ENCODE measurements at regions not wholly inside any gene's neighbourhood (a gene's known extent, or its start where the extent isn't known, plus 50 kb on each side); places are given as distances from the start of the nearest gene placed in this dataset.

DNA sequence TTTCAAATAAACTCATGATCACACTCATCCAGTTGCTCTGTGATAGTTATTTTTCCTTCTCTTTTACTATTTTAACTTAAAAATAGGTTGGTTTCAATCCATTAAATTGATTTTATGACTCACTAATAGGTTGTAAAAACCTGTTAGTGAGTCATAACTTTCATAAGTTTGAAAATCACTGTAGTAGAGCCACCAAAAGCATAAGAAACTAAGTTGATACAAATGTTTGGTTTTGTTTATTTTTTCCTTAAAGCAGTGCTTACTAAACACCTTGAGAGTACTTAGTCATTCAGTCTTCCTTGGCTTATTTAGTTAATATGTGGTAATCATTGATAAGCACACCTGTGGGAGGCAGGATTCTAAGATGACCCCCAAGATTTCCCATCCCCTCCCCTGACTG is 312.1 kb upstream of the MAN1A1 start:
- TF ChIP-seq ZNF121 (CRISPR knock-in tag; IDR thresholded peaks at IDR 0.05) (no peak), NFE2L1 (CRISPR knock-in tag; IDR thresholded peaks at IDR 0.05) (no peak), ZNF219 (CRISPR knock-in tag; IDR thresholded peaks at IDR 0.05; ENCODE audit: borderline replicate concordance) (no peak)
- no peak overlapping the region for H3K27ac Mint-ChIP-seq
- H3K4me3 Mint-ChIP-seq: no peak overlapping the region
- ATAC-seq (no peak), DNase-seq (ENCODE audit: low spot score) (no peak)
- ChIA-PET POLR2A (no interaction called here), CTCF (no interaction called here)
- peaks cover 10% of the 10 kb centered on the region for H3K9me3 Mint-ChIP-seq
- H3K36me3 Mint-ChIP-seq: peaks cover 20% of the 10 kb centered on the region
- H3K27me3 Mint-ChIP-seq (ENCODE audit: low read depth): no peaks in the 10 kb centered on the region
- no peaks in the 10 kb centered on the region for H3K4me1 Mint-ChIP-seq

DNA sequence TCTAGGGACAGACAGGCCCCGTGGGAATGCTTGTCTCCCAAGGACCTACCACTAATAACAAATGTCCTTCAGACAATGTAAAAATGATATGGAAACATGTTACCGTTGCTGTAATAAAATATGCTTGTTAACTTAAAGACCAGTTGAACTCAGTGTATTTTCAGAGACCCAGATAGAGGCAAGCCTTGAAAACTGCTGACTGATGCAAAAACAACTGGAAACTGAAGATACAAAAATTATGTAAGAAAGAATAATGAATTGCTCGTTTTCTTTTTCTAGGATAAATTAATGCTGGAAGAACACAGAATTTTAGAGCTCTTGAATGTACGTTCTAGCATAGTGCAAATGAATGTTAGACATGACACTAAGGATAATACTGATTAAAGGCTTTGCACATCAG is 311.5 kb upstream of the MAN1A1 start:
- H3K4me1 Mint-ChIP-seq: no peaks in the 10 kb centered on the region
- peaks cover 15% of the 10 kb centered on the region for H3K36me3 Mint-ChIP-seq
- peaks cover 6% of the 10 kb centered on the region for H3K9me3 Mint-ChIP-seq
- DNase-seq (ENCODE audit: low spot score) (no peak), ATAC-seq (no peak)
- H3K4me3 Mint-ChIP-seq: no peak overlapping the region
- ChIA-PET CTCF (no interaction called here), POLR2A (no interaction called here)
- no peak overlapping the region for H3K27ac Mint-ChIP-seq
- TF ChIP-seq, protein P1, sequence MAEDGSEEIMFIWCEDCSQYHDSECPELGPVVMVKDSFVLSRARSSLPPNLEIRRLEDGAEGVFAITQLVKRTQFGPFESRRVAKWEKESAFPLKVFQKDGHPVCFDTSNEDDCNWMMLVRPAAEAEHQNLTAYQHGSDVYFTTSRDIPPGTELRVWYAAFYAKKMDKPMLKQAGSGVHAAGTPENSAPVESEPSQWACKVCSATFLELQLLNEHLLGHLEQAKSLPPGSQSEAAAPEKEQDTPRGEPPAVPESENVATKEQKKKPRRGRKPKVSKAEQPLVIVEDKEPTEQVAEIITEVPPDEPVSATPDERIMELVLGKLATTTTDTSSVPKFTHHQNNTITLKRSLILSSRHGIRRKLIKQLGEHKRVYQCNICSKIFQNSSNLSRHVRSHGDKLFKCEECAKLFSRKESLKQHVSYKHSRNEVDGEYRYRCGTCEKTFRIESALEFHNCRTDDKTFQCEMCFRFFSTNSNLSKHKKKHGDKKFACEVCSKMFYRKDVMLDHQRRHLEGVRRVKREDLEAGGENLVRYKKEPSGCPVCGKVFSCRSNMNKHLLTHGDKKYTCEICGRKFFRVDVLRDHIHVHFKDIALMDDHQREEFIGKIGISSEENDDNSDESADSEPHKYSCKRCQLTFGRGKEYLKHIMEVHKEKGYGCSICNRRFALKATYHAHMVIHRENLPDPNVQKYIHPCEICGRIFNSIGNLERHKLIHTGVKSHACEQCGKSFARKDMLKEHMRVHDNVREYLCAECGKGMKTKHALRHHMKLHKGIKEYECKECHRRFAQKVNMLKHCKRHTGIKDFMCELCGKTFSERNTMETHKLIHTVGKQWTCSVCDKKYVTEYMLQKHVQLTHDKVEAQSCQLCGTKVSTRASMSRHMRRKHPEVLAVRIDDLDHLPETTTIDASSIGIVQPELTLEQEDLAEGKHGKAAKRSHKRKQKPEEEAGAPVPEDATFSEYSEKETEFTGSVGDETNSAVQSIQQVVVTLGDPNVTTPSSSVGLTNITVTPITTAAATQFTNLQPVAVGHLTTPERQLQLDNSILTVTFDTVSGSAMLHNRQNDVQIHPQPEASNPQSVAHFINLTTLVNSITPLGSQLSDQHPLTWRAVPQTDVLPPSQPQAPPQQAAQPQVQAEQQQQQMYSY (CRISPR knock-in tag; IDR thresholded peaks at IDR 0.05): no peak
- no peak for TF ChIP-seq USF2 (CRISPR knock-in tag; IDR thresholded peaks at IDR 0.05)
- no peak for TF ChIP-seq GABPB1 (CRISPR knock-in tag; IDR thresholded peaks at IDR 0.05)
- no peaks in the 10 kb centered on the region for H3K27me3 Mint-ChIP-seq (ENCODE audit: low read depth)

DNA sequence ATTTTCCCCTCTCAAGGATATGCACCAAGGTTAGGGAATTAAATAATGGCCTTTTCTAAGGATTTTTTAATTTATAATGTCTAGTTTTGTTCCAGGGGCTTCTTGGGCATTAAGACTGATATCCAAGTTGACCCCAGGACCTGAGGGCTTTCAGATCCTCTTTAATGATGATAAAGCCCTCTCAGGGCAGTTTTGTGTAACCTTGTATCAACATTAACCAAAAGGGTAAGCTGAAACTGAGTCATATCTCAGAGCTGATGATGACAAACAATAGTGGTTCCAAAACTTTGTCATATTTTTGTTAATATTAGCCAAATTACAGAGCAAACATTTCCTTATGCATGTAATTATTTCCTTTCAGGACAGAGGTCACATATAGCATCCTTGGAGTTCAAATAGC is 309.4 kb upstream of the MAN1A1 start:
- no peaks in the 10 kb centered on the region for H3K36me3 Mint-ChIP-seq
- no peaks in the 10 kb centered on the region for H3K27me3 Mint-ChIP-seq (ENCODE audit: low read depth)
- ChIA-PET CTCF (no interaction called here), POLR2A (no interaction called here)
- H3K27ac Mint-ChIP-seq: no peak overlapping the region
- DNase-seq (ENCODE audit: low spot score) (no peak), ATAC-seq (no peak)
- no peaks in the 10 kb centered on the region for H3K4me1 Mint-ChIP-seq
- H3K9me3 Mint-ChIP-seq: peaks cover 3% of the 10 kb centered on the region
- no peak overlapping the region for H3K4me3 Mint-ChIP-seq
- no peak for TF ChIP-seq NR1H2 (CRISPR knock-in tag; IDR thresholded peaks at IDR 0.05)
- no peak for TF ChIP-seq ZNF138 (CRISPR knock-in tag; conservative IDR thresholded peaks at IDR 0.05)
- no peak for TF ChIP-seq OVOL2 (CRISPR knock-in tag; IDR thresholded peaks at IDR 0.05; ENCODE audit: borderline replicate concordance)
- TF ChIP-seq FOXJ3 (CRISPR knock-in tag; IDR thresholded peaks at IDR 0.05; ENCODE audit: borderline replicate concordance): no peak
- TF ChIP-seq JUN (CRISPR knock-in tag; IDR thresholded peaks at IDR 0.05): no peak
- TF ChIP-seq TEAD4 (CRISPR knock-in tag; IDR thresholded peaks at IDR 0.05): no peak

DNA sequence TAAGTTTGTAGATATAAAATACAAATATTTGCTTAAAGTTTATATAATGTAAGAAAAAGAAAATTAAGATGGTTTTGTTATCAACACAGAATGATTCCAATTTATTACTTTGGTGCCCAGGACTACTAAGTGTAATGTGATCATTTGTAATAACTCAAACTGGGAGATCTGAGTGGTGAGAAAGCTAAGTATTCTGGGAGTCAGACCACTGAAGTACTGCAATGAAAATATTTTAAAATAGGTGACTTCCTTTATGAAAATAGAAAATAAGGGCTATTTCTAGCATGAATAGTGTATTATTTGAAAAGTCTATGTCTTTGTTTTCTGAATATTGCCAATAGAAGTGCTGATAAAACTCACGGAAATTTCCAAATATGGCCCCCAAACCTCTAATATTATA is 305.6 kb upstream of the MAN1A1 start:
- Mint-ChIP-seq H3K4me1 (no peaks in the 10 kb centered on the region), H3K27me3 (ENCODE audit: low read depth) (no peaks in the 10 kb centered on the region), H3K27ac (no peak overlapping the region), H3K36me3 (no peaks in the 10 kb centered on the region), H3K9me3 (no peaks in the 10 kb centered on the region), H3K4me3 (no peak overlapping the region)
- ChIA-PET CTCF (no interaction called here), POLR2A (interaction anchor here (0.7 kb wide), 1 partner anchor 12 kb away, joined by 4 read pairs; no protein-coding TSS in a partner anchor)
- no peak for ATAC-seq
- DNase-seq (ENCODE audit: low spot score): no peak
- TF ChIP-seq, protein P2, sequence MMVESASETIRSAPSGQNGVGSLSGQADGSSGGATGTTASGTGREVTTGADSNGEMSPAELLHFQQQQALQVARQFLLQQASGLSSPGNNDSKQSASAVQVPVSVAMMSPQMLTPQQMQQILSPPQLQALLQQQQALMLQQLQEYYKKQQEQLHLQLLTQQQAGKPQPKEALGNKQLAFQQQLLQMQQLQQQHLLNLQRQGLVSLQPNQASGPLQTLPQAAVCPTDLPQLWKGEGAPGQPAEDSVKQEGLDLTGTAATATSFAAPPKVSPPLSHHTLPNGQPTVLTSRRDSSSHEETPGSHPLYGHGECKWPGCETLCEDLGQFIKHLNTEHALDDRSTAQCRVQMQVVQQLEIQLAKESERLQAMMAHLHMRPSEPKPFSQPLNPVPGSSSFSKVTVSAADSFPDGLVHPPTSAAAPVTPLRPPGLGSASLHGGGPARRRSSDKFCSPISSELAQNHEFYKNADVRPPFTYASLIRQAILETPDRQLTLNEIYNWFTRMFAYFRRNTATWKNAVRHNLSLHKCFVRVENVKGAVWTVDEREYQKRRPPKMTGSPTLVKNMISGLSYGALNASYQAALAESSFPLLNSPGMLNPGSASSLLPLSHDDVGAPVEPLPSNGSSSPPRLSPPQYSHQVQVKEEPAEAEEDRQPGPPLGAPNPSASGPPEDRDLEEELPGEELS (CRISPR knock-in tag; IDR thresholded peaks at IDR 0.05): no peak
- TF ChIP-seq KAT7 (CRISPR knock-in tag; IDR thresholded peaks at IDR 0.05; ENCODE audit: borderline replicate concordance) (no peak), FOXK1 (CRISPR knock-in tag; IDR thresholded peaks at IDR 0.05) (no peak), HMGA2 (CRISPR knock-in tag; IDR thresholded peaks at IDR 0.05) (no peak), HMGXB4 (CRISPR knock-in tag; IDR thresholded peaks at IDR 0.05) (no peak), ZNF317 (CRISPR knock-in tag; IDR thresholded peaks at IDR 0.05; ENCODE audit: borderline replicate concordance, low read depth) (no peak)
- TF ChIP-seq, protein P3, sequence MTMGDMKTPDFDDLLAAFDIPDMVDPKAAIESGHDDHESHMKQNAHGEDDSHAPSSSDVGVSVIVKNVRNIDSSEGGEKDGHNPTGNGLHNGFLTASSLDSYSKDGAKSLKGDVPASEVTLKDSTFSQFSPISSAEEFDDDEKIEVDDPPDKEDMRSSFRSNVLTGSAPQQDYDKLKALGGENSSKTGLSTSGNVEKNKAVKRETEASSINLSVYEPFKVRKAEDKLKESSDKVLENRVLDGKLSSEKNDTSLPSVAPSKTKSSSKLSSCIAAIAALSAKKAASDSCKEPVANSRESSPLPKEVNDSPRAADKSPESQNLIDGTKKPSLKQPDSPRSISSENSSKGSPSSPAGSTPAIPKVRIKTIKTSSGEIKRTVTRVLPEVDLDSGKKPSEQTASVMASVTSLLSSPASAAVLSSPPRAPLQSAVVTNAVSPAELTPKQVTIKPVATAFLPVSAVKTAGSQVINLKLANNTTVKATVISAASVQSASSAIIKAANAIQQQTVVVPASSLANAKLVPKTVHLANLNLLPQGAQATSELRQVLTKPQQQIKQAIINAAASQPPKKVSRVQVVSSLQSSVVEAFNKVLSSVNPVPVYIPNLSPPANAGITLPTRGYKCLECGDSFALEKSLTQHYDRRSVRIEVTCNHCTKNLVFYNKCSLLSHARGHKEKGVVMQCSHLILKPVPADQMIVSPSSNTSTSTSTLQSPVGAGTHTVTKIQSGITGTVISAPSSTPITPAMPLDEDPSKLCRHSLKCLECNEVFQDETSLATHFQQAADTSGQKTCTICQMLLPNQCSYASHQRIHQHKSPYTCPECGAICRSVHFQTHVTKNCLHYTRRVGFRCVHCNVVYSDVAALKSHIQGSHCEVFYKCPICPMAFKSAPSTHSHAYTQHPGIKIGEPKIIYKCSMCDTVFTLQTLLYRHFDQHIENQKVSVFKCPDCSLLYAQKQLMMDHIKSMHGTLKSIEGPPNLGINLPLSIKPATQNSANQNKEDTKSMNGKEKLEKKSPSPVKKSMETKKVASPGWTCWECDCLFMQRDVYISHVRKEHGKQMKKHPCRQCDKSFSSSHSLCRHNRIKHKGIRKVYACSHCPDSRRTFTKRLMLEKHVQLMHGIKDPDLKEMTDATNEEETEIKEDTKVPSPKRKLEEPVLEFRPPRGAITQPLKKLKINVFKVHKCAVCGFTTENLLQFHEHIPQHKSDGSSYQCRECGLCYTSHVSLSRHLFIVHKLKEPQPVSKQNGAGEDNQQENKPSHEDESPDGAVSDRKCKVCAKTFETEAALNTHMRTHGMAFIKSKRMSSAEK (CRISPR knock-in tag; IDR thresholded peaks at IDR 0.05; ENCODE audit: borderline replicate concordance): no peak
